D721Med (cell line): ENCODE measurements at regions not wholly inside any gene's neighbourhood (a gene's known extent, or its start where the extent isn't known, plus 50 kb on each side); places are given as distances from the start of the nearest gene placed in this dataset.

ENCODE experiments used
- DNase-seq: peaks from one replicate; pipeline ENCODE4 v3.0.0; 2011; ENCODE audit warnings: low spot score; ENCODE audit not compliant: insufficient read length
- FAIRE-seq: peaks from 2 replicates; lab custom pipeline; 2011; peaks lifted over from hg19 to GRCh38; lab: Jason Lieb, UNC
- TF ChIP-seq, protein P1 (sequence below): IDR thresholded peaks from 2 replicates; pipeline ENCODE4 v1.5.1; 2012; ENCODE audit warnings: mild to moderate bottlenecking, control low read depth; ENCODE audit not compliant: insufficient read depth; ENCODE audit errors: missing control alignments

DNA sequence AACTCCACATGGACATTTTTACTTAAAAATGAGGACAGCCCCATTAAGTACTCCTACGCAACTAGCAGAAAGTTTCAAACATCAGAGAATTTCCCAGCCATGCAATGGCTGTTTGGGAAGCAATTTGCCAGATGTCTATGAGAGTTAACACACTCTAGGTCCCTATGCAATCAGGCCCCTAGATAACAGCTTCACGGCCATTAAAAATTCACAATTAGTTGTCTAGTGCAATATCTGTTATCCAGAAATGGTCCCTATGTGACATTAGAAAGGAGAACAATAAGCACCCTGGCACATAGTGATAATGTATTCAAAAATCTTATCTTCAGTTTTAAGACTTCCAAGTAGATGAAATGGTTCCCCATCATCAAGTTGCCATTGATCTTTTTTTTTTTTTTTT lies 174.3 kb upstream of the NRSN1 start:
- DNase-seq = no peak
- FAIRE-seq = no peak
- TF ChIP-seq, protein P1, sequence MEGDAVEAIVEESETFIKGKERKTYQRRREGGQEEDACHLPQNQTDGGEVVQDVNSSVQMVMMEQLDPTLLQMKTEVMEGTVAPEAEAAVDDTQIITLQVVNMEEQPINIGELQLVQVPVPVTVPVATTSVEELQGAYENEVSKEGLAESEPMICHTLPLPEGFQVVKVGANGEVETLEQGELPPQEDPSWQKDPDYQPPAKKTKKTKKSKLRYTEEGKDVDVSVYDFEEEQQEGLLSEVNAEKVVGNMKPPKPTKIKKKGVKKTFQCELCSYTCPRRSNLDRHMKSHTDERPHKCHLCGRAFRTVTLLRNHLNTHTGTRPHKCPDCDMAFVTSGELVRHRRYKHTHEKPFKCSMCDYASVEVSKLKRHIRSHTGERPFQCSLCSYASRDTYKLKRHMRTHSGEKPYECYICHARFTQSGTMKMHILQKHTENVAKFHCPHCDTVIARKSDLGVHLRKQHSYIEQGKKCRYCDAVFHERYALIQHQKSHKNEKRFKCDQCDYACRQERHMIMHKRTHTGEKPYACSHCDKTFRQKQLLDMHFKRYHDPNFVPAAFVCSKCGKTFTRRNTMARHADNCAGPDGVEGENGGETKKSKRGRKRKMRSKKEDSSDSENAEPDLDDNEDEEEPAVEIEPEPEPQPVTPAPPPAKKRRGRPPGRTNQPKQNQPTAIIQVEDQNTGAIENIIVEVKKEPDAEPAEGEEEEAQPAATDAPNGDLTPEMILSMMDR = no peak

DNA sequence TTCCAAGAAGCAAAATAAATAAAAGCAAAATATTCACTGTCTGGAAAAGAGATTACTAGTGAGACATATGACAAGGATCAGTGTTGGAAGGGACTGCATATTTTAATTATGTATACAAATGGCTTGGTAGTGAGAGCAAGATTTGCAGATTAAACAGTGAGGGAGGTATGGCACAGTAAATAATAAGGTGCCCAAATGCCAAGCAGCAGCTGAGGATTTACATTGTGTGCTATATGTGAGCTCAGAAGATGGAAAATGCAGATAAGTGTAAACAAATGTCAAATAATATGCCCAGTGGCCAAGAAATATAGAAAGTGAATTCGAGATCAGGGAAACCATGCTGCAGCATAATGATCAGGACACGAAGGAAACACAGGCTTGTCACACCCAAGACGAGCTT lies 173.8 kb upstream of the NRSN1 start:
- DNase-seq = no peak
- TF ChIP-seq, protein P1 = no peak
- no peak for FAIRE-seq

DNA sequence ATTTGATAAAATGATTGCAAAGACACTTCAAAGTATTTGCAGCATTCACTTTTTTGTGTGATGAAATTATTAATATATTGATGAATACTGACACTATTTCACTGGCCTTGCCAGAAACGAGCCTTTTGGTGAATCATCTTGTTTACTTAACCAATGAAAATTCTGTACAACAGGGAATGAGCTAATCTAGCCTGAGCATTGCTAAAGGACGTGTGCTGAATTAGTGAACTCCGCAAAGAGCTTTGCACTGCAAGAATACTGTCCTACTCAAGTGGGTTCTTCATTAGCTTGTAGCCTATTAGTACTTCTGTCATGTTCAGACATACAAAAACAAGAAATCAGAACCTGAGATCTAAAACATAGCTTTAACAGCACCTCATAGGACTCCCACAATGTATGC lies 172.0 kb upstream of the NRSN1 start:
- FAIRE-seq (no peak), DNase-seq (no peak)
- TF ChIP-seq, protein P1 = no peak

DNA sequence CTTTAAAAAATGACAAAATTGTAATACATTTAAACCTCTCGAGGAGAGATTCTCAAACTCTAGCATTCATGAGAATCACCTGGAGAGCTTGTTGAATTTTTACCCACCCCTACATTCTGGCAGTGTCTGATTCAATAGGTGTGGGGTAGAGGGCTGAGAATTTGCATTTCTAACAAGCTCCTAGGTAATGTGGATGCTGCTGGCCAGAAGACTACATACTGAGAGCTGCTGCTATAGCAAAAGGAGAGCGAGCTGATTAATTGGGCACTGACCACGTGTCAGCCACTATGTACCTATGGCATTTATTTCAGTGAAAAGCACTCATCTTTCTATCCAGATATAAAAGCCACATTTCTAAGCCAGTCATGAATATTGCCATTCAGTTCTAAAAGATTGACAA lies 169.0 kb upstream of the NRSN1 start:
- TF ChIP-seq, protein P1 = no peak
- FAIRE-seq (no peak), DNase-seq (no peak)

DNA sequence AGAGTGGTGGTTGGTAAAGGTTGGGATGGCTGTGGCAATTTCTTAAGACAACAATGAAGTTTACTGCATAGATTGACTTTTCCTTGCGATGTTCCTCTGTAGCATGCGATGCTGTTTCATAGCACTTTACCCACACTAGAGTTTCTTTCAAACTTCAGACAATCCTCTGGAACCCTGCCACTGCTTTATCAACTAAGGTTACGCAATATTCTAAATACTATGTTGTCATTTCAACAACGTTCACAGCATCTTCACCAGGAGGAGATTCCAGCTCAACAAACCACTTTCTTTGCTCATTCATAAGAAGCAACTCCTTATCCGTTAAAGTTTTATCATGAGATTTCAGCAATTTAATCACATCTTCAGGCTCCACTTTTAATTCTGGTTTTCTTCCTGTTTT lies 161.2 kb upstream of the NRSN1 start:
- DNase-seq (no peak), FAIRE-seq (no peak)
- TF ChIP-seq, protein P1 = no peak

DNA sequence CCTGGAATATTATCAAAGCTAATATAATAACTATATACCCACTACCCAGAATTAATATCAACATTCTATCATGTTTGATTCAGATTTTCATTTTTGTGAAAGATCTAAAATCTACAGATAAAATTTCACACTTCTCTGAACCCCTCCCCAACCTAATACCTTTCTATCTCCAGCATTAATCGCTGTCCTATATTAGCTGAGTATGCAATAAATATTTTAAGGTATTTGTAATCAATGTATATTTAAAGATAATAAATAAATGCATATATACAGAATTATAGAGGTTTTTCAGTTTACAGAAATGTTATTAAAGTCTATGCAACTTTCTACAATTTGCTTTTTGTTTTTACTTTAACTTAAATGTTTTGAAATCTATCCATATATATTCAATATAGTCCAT lies 156.7 kb upstream of the NRSN1 start:
- no peak for DNase-seq
- TF ChIP-seq, protein P1 = no peak
- FAIRE-seq = no peak

DNA sequence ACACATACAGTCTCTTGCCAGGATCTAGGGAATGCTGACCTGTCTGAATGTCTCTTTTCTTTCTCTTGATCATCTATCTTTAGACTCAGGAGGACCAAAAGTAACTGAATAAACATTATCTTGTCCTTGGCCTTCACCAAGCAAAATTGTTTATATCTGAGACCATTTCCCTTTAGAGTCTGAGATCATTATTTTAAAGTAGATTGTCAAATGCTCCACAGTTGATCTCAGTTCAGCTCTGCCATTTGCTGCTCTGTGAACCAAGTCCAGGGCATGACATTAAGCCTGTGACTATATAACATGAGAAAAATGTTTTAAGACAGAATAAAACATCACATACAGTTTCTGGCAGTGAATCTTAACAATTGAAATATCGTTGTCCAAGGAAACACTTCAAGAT lies 148.3 kb upstream of the NRSN1 start:
- DNase-seq (no peak), FAIRE-seq (no peak)
- TF ChIP-seq, protein P1 = no peak
